HepG2 (cell line): ENCODE measurements at regions not wholly inside any gene's neighbourhood (a gene's known extent, or its start where the extent isn't known, plus 50 kb on each side); places are given as distances from the start of the nearest gene placed in this dataset.

ENCODE experiments used
- GFI1 ChIP-seq: sonication (generic); formaldehyde crosslinking; IDR thresholded peaks from 2 replicates; pipeline ENCODE4 v1.5.0; 2020; ENCODE audit warnings: missing genetic modification reagents, mild to moderate bottlenecking, borderline replicate concordance
- GLI4 ChIP-seq: sonication (generic); formaldehyde crosslinking; IDR thresholded peaks from 2 replicates; pipeline ENCODE4 v1.5.1; 2020; ENCODE audit warnings: missing genetic modification reagents, mild to moderate bottlenecking, moderate library complexity, borderline replicate concordance
- HDAC2 ChIP-seq: sonication (generic); formaldehyde crosslinking; IDR thresholded peaks from 2 replicates; pipeline ENCODE4 v1.4.0; 2020; ENCODE audit warnings: missing genetic modification reagents
- KLF12 ChIP-seq: sonication (generic); formaldehyde crosslinking; IDR thresholded peaks from 2 replicates; pipeline ENCODE4 v1.4.0; 2020; ENCODE audit warnings: missing genetic modification reagents, borderline replicate concordance
- NFE2L1 ChIP-seq: sonication (generic); formaldehyde crosslinking; IDR thresholded peaks from 2 replicates; pipeline ENCODE4 v1.4.0; 2020; ENCODE audit warnings: missing genetic modification reagents, mild to moderate bottlenecking, borderline replicate concordance
- NKX3-1 ChIP-seq: sonication (generic); formaldehyde crosslinking; IDR thresholded peaks from 2 replicates; pipeline ENCODE4 v1.5.0; 2020; ENCODE audit warnings: missing genetic modification reagents
- PRDM10 ChIP-seq: sonication (generic); formaldehyde crosslinking; IDR thresholded peaks from 2 replicates; pipeline ENCODE4 v1.4.0; 2020; ENCODE audit warnings: low read depth, missing genetic modification reagents
- YEATS2 ChIP-seq: sonication (generic); formaldehyde crosslinking; IDR thresholded peaks from 2 replicates; pipeline ENCODE4 v1.4.0; 2020; ENCODE audit warnings: missing genetic modification reagents, borderline replicate concordance
- ZNF331 ChIP-seq: sonication (generic); formaldehyde crosslinking; IDR thresholded peaks from 2 replicates; pipeline ENCODE4 v1.4.0; 2020; ENCODE audit warnings: missing genetic modification reagents
- ZNF503 ChIP-seq: sonication (generic); formaldehyde crosslinking; IDR thresholded peaks from 2 replicates; pipeline ENCODE4 v1.4.0; 2020; ENCODE audit warnings: missing genetic modification reagents
- ZNF556 ChIP-seq: sonication (generic); formaldehyde crosslinking; IDR thresholded peaks from 2 replicates; pipeline ENCODE4 v1.4.0; 2020; ENCODE audit warnings: mild to moderate bottlenecking, missing genetic modification reagents, borderline replicate concordance
- ZNF564 ChIP-seq: sonication (generic); formaldehyde crosslinking; IDR thresholded peaks from 2 replicates; pipeline ENCODE4 v1.8.1; 2023; ENCODE audit warnings: mild to moderate bottlenecking, missing genetic modification reagents
- ZNF580 ChIP-seq: IDR thresholded peaks from 2 replicates; pipeline ENCODE4 v1.6.1; 2016; ENCODE audit warnings: low read depth, borderline replicate concordance
- ZNF703 ChIP-seq: sonication (generic); formaldehyde crosslinking; IDR thresholded peaks from 2 replicates; pipeline ENCODE4 v1.5.1; 2020; ENCODE audit warnings: missing genetic modification reagents, mild to moderate bottlenecking, moderate library complexity, borderline replicate concordance
- ZNF777 ChIP-seq: sonication (generic); formaldehyde crosslinking; IDR thresholded peaks from 2 replicates; pipeline ENCODE4 v1.4.0; 2020; ENCODE audit warnings: missing genetic modification reagents
- TF ChIP-seq, protein P1 (sequence below): sonication (generic); formaldehyde crosslinking; IDR thresholded peaks from 2 replicates; pipeline ENCODE4 v1.4.0; 2020; ENCODE audit warnings: mild to moderate bottlenecking, low read depth, missing genetic modification reagents
- TF ChIP-seq, protein P2 (sequence below), 2 experiments: fragments of 450-650 bp in 1 of 2; sonication (generic) in 1 of 2; formaldehyde crosslinking; IDR thresholded peaks; 2 replicates each; pipeline versions ENCODE4 v1.5.0 to v1.8.0; 2020 to 2022; ENCODE audit warnings: mild to moderate bottlenecking in 1 of 2, missing genetic modification reagents in 1 of 2
- TF ChIP-seq, protein P3 (sequence below): sonication (generic); formaldehyde crosslinking; IDR thresholded peaks from 2 replicates; pipeline ENCODE4 v1.9.0; 2021; ENCODE audit warnings: missing genetic modification reagents, borderline replicate concordance

DNA sequence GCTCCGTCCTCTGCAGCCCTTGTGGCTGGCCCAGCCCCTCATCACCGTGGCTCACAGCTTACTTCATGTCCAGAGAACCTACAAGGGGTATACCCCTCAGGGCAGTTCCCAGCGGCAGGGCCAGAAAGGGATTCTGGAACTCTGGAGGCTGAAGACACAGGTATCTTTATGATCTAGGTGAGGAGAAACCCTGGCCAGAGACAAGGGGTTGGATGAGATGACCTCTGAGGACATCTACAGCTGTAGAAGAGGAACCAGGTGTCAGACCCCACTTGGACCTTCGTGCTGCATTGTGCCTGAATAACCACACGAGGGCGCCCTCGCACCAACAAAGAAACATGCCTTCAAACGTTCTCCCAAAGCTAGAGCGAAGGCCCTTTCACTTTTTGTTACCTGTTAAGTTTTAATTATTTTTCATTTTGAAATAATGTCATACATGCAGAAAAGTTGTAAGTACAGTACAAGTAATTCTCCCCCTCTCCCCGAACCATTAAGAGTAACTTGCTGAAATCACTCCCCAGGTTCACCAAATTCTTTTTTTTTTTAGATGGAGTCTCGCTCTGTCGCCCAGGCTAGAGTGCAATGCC is 118.7 kb upstream of the SMAD3 start (continued):
- TF ChIP-seq ZNF580 (CRISPR knock-in tag) (peak; percentile 61; the same call in 1 of the 2 replicates), YEATS2 (CRISPR knock-in tag) (no peak), NFE2L1 (CRISPR knock-in tag) (no peak), HDAC2 (0 out of 2 replicates have a peak, but pooled peaks have one; percentile 37), NKX3-1 (CRISPR knock-in tag) (no peak), GFI1 (CRISPR knock-in tag) (0 out of 2 replicates have a peak, but pooled peaks have one; percentile 6), ZNF564 (CRISPR knock-in tag) (no peak), GLI4 (CRISPR knock-in tag) (no peak), ZNF556 (CRISPR knock-in tag) (no peak), ZNF503 (CRISPR knock-in tag) (no peak), PRDM10 (no peak), KLF12 (CRISPR knock-in tag) (no peak), ZNF703 (CRISPR knock-in tag) (no peak), ZNF777 (CRISPR knock-in tag) (no peak), ZNF331 (CRISPR knock-in tag) (no peak)
- TF ChIP-seq, protein P1, sequence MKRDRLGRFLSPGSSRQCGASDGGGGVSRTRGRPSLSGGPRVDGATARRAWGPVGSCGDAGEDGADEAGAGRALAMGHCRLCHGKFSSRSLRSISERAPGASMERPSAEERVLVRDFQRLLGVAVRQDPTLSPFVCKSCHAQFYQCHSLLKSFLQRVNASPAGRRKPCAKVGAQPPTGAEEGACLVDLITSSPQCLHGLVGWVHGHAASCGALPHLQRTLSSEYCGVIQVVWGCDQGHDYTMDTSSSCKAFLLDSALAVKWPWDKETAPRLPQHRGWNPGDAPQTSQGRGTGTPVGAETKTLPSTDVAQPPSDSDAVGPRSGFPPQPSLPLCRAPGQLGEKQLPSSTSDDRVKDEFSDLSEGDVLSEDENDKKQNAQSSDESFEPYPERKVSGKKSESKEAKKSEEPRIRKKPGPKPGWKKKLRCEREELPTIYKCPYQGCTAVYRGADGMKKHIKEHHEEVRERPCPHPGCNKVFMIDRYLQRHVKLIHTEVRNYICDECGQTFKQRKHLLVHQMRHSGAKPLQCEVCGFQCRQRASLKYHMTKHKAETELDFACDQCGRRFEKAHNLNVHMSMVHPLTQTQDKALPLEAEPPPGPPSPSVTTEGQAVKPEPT = no peak
- TF ChIP-seq, protein P2, sequence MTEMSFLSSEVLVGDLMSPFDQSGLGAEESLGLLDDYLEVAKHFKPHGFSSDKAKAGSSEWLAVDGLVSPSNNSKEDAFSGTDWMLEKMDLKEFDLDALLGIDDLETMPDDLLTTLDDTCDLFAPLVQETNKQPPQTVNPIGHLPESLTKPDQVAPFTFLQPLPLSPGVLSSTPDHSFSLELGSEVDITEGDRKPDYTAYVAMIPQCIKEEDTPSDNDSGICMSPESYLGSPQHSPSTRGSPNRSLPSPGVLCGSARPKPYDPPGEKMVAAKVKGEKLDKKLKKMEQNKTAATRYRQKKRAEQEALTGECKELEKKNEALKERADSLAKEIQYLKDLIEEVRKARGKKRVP (CRISPR knock-in tag; IDR thresholded peaks at IDR 0.05) = no peak
- TF ChIP-seq, protein P3, sequence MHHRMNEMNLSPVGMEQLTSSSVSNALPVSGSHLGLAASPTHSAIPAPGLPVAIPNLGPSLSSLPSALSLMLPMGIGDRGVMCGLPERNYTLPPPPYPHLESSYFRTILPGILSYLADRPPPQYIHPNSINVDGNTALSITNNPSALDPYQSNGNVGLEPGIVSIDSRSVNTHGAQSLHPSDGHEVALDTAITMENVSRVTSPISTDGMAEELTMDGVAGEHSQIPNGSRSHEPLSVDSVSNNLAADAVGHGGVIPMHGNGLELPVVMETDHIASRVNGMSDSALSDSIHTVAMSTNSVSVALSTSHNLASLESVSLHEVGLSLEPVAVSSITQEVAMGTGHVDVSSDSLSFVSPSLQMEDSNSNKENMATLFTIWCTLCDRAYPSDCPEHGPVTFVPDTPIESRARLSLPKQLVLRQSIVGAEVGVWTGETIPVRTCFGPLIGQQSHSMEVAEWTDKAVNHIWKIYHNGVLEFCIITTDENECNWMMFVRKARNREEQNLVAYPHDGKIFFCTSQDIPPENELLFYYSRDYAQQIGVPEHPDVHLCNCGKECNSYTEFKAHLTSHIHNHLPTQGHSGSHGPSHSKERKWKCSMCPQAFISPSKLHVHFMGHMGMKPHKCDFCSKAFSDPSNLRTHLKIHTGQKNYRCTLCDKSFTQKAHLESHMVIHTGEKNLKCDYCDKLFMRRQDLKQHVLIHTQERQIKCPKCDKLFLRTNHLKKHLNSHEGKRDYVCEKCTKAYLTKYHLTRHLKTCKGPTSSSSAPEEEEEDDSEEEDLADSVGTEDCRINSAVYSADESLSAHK (CRISPR knock-in tag) = no peak
